ENCODE measurements at regions not wholly inside any gene's neighbourhood (a gene's known extent, or its start where the extent isn't known, plus 50 kb on each side); places are given as distances from the start of the nearest gene placed in this dataset.

DNA sequence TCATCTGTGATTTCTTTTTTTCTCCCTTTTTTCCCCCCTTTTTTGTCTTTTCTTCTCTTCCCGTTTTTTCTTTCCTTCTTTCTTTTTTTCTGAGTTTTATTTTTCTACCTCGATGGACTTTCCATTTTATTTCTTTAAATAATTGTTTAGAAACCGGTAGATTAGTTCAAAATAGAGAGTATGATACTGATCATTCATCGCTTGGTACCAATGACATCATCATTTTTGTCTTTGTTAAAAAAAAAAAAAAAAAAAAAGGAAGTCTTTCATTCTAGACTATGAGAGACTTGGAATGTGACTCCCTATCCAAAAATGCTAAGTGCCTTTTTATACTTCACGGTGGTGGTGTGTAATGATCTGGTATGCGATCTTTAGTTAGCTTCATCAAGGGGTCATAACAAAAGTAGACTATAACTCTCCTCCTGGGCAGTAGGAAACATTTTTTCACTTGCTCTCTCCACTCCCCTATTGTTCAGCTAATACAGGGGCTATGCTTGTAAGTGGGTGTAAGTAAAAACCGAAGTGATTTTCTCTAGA is 1517.5 kb upstream of the ZEB2 start:
- WGBS: 77% methylated on average over 7 of the region's 7 CpGs
- ATAC-seq (no peak), DNase-seq (no peak)
- no peaks in the 10 kb centered on the region for H3K9me3 ChIP-seq (ENCODE audit: control insufficient read depth, low read length)
- H3K4me1 ChIP-seq (ENCODE audit: control insufficient read depth, insufficient read depth, low read length): no peaks in the 10 kb centered on the region
- H3K27ac ChIP-seq (ENCODE audit: low read length): no peak overlapping the region
- H3K4me3 ChIP-seq (ENCODE audit: low read length): no peak overlapping the region
- no peaks in the 10 kb centered on the region for H3K27me3 ChIP-seq (ENCODE audit: control insufficient read depth, insufficient read depth)
- intact Hi-C loops (cut with DNase I): no loop called here

DNA sequence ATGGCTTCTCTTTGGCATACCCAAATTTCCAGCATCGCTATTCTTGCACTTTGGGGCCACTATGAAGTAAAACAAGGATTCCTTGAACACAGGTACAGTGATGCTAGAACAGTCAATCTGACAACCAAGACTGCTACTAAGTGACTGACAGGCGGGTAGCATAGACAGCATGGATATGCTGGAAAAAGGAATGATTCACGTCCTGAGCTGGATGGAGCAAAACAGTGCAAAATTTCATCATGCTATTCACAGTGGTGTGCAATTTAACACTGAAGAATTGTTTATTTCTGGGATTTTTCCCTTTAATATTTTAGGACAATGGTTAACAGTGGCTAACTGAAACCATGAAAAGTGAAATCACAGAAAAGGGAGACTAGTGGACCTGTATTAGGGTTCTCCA is 1511.2 kb upstream of the ZEB2 start:
- DNase-seq (no peak), ATAC-seq (no peak)
- Histone ChIP-seq H3K4me3 (ENCODE audit: low read length) (no peak overlapping the region), H3K27me3 (ENCODE audit: control insufficient read depth, insufficient read depth) (no peaks in the 10 kb centered on the region), H3K27ac (ENCODE audit: low read length) (no peak overlapping the region), H3K9me3 (ENCODE audit: control insufficient read depth, low read length) (no peaks in the 10 kb centered on the region), H3K4me1 (ENCODE audit: control insufficient read depth, insufficient read depth, low read length) (no peaks in the 10 kb centered on the region)
- WGBS: 81% methylated on average over 3 of the region's 3 CpGs
- intact Hi-C loops (cut with DNase I): no loop called here

DNA sequence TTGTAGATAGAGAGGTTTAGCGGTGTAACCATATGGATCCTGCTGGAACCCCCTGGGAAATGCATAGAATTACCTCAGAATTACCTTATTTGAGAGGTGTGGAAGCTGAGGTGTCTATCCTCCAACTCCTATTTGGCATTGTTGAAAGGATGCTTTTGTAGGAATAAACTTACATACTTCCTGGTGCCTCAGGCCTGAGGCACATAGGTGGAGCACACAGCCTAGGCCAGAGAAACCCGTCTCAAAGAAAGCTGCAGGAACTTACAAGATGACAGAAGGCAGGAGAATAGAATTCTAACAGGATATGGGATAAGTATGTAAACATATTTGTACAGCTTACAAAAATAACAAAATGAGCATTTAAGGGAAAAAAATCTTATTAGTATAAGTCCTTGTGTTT is 1507.2 kb upstream of the ZEB2 start:
- no peak overlapping the region for H3K27ac ChIP-seq (ENCODE audit: low read length)
- DNase-seq (no peak), ATAC-seq (no peak)
- 72% methylated on average over 2 of the region's 2 CpGs for WGBS
- H3K9me3 ChIP-seq (ENCODE audit: control insufficient read depth, low read length): no peaks in the 10 kb centered on the region
- intact Hi-C loops (cut with DNase I): no loop called here
- no peak overlapping the region for H3K4me3 ChIP-seq (ENCODE audit: low read length)
- H3K27me3 ChIP-seq (ENCODE audit: control insufficient read depth, insufficient read depth): no peaks in the 10 kb centered on the region
- H3K4me1 ChIP-seq (ENCODE audit: control insufficient read depth, insufficient read depth, low read length): no peaks in the 10 kb centered on the region

DNA sequence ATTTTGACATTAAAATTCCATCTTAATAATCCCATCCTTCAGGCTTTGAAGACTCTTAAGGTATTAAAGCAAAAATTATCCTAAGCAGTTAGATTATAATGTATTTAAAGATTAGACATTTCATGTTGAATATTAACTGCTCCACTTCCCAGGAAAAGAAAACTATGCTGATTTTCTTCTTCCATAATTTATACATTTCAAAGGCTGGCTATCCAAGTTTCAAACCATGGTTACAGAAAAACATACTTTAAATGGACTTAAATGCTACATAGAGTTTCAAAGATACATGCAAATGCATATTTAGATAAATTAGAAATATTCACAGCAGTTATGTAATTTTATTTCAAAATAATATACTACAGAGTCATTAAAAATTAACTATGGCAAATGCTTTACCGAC is 1505.6 kb upstream of the ZEB2 start:
- Histone ChIP-seq H3K4me3 (ENCODE audit: low read length) (no peak overlapping the region), H3K27ac (ENCODE audit: low read length) (no peak overlapping the region), H3K27me3 (ENCODE audit: control insufficient read depth, insufficient read depth) (no peaks in the 10 kb centered on the region), H3K4me1 (ENCODE audit: control insufficient read depth, insufficient read depth, low read length) (no peaks in the 10 kb centered on the region), H3K9me3 (ENCODE audit: control insufficient read depth, low read length) (no peaks in the 10 kb centered on the region)
- WGBS: 92% methylated on average over 1 of the region's 1 CpG
- intact Hi-C loops (cut with DNase I): no loop called here
- no peak for DNase-seq
- ATAC-seq: no peak

DNA sequence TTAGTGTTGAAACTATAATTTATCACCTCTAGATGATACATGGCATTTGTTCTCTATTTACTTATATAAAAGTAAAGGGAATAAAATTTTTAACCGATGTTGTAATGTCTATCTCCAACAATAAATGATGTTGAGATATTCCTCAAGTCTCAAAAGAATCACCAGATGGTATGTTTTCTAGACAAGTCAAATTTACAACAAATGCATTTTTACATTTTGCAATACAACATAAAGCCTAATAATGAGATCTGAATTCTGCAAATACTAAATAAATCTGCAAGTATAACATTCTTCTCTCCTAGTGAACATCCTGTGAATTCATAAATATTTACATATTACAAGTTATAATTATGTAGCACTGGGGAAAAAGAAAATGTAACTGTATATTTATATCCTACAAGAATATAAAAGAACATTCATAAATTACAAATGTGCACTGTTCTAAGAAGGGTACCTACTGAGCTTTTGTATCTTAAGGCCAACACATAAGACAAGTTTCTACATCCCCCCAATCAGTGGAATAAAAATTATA is 1504.4 kb upstream of the ZEB2 start:
- 78% methylated on average over 1 of the region's 1 CpG for WGBS
- Histone ChIP-seq H3K27me3 (ENCODE audit: control insufficient read depth, insufficient read depth) (no peaks in the 10 kb centered on the region), H3K4me3 (ENCODE audit: low read length) (no peak overlapping the region), H3K9me3 (ENCODE audit: control insufficient read depth, low read length) (no peaks in the 10 kb centered on the region), H3K4me1 (ENCODE audit: control insufficient read depth, insufficient read depth, low read length) (no peaks in the 10 kb centered on the region), H3K27ac (ENCODE audit: low read length) (no peak overlapping the region)
- no peak for DNase-seq
- intact Hi-C loops (cut with DNase I): no loop called here
- ATAC-seq: no peak

DNA sequence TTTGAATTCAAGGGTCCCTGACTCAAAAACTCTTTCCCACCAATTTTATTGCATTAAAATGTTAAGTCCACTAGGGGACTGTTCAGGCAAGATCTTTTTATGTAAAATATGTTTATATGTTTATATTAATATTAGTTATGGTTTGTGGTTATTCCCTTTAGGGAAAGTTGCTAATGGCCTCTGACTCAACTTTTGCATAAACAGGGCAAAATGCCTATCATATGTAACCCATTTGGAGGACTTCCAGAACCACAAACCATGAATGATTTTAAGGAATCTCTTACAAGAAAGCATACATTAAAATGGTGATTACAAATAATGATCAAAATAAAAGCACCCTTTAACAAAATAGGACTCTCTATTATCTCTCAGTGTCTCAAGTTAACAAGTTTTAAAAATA is 1484.5 kb upstream of the ZEB2 start:
- H3K4me1 ChIP-seq (ENCODE audit: control insufficient read depth, insufficient read depth, low read length): no peaks in the 10 kb centered on the region
- H3K27ac ChIP-seq (ENCODE audit: low read length): no peak overlapping the region
- no peaks in the 10 kb centered on the region for H3K9me3 ChIP-seq (ENCODE audit: control insufficient read depth, low read length)
- no peak overlapping the region for H3K4me3 ChIP-seq (ENCODE audit: low read length)
- DNase-seq (no peak), ATAC-seq (no peak)
- intact Hi-C loops (cut with DNase I): no loop called here
- H3K27me3 ChIP-seq (ENCODE audit: control insufficient read depth, insufficient read depth): no peaks in the 10 kb centered on the region

DNA sequence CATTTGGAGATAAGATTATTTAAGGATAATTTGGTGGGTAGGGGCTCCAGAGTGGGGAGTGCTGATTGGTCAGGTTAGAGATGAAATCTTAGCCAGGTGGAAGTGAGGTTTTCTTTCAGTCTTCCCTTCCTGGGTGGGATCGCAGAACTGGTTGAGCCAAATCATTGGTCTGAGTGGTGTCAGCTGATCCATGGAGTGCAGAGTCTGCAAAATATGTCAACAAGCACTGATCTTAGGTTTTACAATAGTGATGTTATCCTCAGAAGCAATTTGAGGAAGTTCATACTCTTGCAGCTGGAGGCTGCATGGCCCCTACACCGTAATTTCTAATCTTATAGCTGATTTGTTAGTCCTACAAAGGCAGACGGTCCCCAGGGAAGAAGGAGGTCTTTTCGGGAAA is 1483.4 kb upstream of the ZEB2 start:
- Histone ChIP-seq H3K27me3 (ENCODE audit: control insufficient read depth, insufficient read depth) (no peaks in the 10 kb centered on the region), H3K4me3 (ENCODE audit: low read length) (no peak overlapping the region), H3K9me3 (ENCODE audit: control insufficient read depth, low read length) (no peaks in the 10 kb centered on the region), H3K27ac (ENCODE audit: low read length) (no peak overlapping the region), H3K4me1 (ENCODE audit: control insufficient read depth, insufficient read depth, low read length) (no peaks in the 10 kb centered on the region)
- ATAC-seq (no peak), DNase-seq (no peak)
- 67% methylated on average over 4 of the region's 4 CpGs for WGBS
- intact Hi-C loops (cut with DNase I): no loop called here

DNA sequence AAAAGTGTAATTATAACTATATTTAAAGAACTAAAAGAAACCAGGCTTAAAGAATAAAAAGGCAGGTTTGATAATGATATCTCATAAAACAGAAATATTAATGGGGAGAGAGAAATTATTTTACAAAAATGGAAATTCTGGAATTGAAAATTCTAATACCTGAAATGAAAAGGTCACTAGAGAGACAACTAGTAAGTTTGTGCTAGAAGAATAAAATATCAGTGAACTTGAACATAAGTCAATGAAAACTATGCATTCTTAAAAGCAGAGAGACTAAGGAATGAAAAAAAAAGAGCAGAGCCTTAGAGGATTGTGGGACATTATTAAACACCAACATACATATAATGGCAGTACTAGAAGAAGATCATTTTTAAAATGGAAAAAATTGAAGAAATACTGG is 1475.0 kb upstream of the ZEB2 start:
- DNase-seq (no peak), ATAC-seq (no peak)
- intact Hi-C loops (cut with DNase I): no loop called here
- Histone ChIP-seq H3K27me3 (ENCODE audit: control insufficient read depth, insufficient read depth) (no peaks in the 10 kb centered on the region), H3K4me3 (ENCODE audit: low read length) (no peak overlapping the region), H3K27ac (ENCODE audit: low read length) (no peak overlapping the region), H3K4me1 (ENCODE audit: control insufficient read depth, insufficient read depth, low read length) (no peaks in the 10 kb centered on the region), H3K9me3 (ENCODE audit: control insufficient read depth, low read length) (no peaks in the 10 kb centered on the region)

DNA sequence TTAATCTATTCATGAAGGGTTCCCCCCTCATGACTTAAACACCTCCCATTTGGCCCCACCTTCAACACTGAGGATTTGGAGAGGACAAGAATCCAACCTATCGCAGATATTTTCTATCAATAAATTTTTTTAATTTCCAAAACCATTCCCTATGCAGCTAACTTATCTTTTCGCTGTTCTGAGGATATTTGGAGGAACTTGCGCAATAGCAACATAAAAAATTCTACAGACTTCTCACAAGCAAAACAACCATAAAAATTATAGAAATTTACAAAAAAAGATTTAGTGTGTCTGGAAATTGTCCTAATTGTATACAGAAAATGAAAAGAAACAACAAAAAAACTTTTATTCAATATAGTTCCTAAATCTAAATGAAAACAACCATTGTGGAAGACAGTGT is 1472.7 kb upstream of the ZEB2 start:
- WGBS: 95% methylated on average over 3 of the region's 3 CpGs
- H3K27ac ChIP-seq (ENCODE audit: low read length): no peak overlapping the region

DNA sequence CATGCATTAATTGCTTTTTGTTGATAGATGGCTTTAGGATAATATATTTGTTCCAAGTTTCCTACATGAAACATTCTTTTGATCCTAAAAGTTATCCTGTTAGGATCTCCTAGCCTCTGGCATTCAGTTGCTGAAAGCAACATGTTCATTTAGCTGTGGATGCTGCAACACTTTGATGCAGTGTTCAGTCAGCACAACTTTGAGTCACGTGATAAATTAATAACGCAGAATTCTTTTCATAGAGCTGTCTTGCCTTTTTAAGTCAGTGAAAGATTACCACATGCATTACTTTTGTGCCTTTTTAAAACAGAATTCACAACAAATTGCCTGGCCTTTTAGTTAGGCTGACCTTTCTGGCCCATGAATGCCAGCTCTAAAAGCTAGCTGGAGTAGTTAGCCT is 1467.9 kb upstream of the ZEB2 start:
- intact Hi-C loops (cut with DNase I): no loop called here
- ATAC-seq (no peak), DNase-seq (no peak)
- H3K9me3 ChIP-seq (ENCODE audit: control insufficient read depth, low read length): no peaks in the 10 kb centered on the region
- H3K4me1 ChIP-seq (ENCODE audit: control insufficient read depth, insufficient read depth, low read length): no peaks in the 10 kb centered on the region
- H3K27ac ChIP-seq (ENCODE audit: low read length): no peak overlapping the region
- WGBS: 64% methylated on average over 2 of the region's 2 CpGs
- no peaks in the 10 kb centered on the region for H3K27me3 ChIP-seq (ENCODE audit: control insufficient read depth, insufficient read depth)
- no peak overlapping the region for H3K4me3 ChIP-seq (ENCODE audit: low read length)

More for the DNA sequence above, 1472.7 kb upstream of the ZEB2 start:
- intact Hi-C loops (cut with DNase I): no loop called here
- Histone ChIP-seq H3K27me3 (ENCODE audit: control insufficient read depth, insufficient read depth) (no peaks in the 10 kb centered on the region), H3K4me3 (ENCODE audit: low read length) (no peak overlapping the region), H3K4me1 (ENCODE audit: control insufficient read depth, insufficient read depth, low read length) (no peaks in the 10 kb centered on the region), H3K9me3 (ENCODE audit: control insufficient read depth, low read length) (no peaks in the 10 kb centered on the region)
- no peak for ATAC-seq
- no peak for DNase-seq

DNA sequence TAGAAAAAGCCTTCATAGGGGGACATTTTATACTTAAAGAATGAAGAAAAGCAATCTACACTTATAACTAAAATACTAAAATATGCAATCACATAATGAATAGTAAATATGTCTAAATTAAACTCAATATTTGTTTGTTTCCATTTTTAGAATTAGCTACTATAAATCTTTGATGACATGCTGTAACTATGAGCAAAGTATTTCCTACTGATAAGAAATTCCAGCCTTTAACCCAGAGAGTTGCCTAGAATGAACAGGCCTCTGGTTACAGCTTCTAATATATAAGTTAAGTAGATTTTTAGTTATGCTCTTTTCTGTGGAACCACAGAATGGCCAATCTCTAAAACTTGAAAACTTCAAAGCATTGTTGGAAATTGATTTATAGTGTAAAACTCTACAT is 1465.6 kb upstream of the ZEB2 start:
- H3K27ac ChIP-seq (ENCODE audit: low read length): no peak overlapping the region
- no peak for DNase-seq
- ATAC-seq: no peak
- no peaks in the 10 kb centered on the region for H3K4me1 ChIP-seq (ENCODE audit: control insufficient read depth, insufficient read depth, low read length)
- intact Hi-C loops (cut with DNase I): no loop called here
- H3K27me3 ChIP-seq (ENCODE audit: control insufficient read depth, insufficient read depth): no peaks in the 10 kb centered on the region
- H3K9me3 ChIP-seq (ENCODE audit: control insufficient read depth, low read length): no peaks in the 10 kb centered on the region
- H3K4me3 ChIP-seq (ENCODE audit: low read length): no peak overlapping the region

DNA sequence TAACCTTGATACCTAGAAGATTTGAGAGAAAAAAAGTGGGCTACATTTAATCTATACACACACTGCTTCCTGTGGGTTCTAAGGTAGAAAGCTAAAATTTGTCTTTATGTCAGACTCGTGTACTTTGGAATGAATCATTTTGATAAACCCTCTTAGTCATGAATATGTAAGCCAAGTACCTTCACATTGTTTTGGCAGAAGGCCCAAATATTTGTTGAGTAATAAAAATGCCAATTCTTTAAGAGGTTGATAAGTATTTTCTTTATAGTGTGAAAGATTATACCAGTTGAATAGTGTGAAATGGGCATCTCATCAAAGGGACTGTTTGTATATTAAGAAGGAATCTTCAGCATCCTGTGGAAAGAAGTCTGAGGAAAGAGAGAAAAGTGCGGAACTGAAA is 1464.7 kb upstream of the ZEB2 start:
- H3K4me1 ChIP-seq (ENCODE audit: control insufficient read depth, insufficient read depth, low read length): no peaks in the 10 kb centered on the region
- no peaks in the 10 kb centered on the region for H3K27me3 ChIP-seq (ENCODE audit: control insufficient read depth, insufficient read depth)
- no peak for DNase-seq
- intact Hi-C loops (cut with DNase I): no loop called here
- no peak overlapping the region for H3K4me3 ChIP-seq (ENCODE audit: low read length)
- WGBS: 54% methylated on average over 2 of the region's 2 CpGs
- ATAC-seq: no peak
- H3K27ac ChIP-seq (ENCODE audit: low read length): no peak overlapping the region
- no peaks in the 10 kb centered on the region for H3K9me3 ChIP-seq (ENCODE audit: control insufficient read depth, low read length)
